ENCODE measurements at regions not wholly inside any gene's neighbourhood (a gene's known extent, or its start where the extent isn't known, plus 50 kb on each side); places are given as distances from the start of the nearest gene placed in this dataset.

- TF ChIP-seq POLR2A (IDR thresholded peaks at IDR 0.05) (no peak), CTCF (IDR thresholded peaks at IDR 0.05) (no peak)
These were observed 113.9 kb upstream of the USP15 start for GRCh38 chr12:62146318-62146717.
